GM23338 (cell line): ENCODE measurements at regions not wholly inside any gene's neighbourhood (a gene's known extent, or its start where the extent isn't known, plus 50 kb on each side); places are given as distances from the start of the nearest gene placed in this dataset.

ENCODE experiments used
- CTCF ChIP-seq, 2 experiments: fragments of 200-600 bp in 1 of 2; sonication (generic) in 1 of 2; conservative IDR thresholded peaks; 2 replicates each; pipeline versions ENCODE4 v1.5.1 to v1.6.1; 2016 to 2017; ENCODE audit warnings: antibody characterized with exemption in 2 of 2, low read depth in 2 of 2, mild to moderate bottlenecking in 2 of 2, moderate library complexity in 1 of 2
- EZH2 ChIP-seq: fragments of 200-600 bp; sonication (generic); IDR thresholded peaks from one replicate; pipeline ENCODE4 v1.8.0; 2017; ENCODE audit warnings: antibody characterized with exemption, mild to moderate bottlenecking, low read depth; ENCODE audit not compliant: unreplicated experiment
- JUNB ChIP-seq: IDR thresholded peaks from one replicate; pipeline ENCODE4 v1.6.1; 2016; ENCODE audit warnings: antibody characterized with exemption; ENCODE audit not compliant: unreplicated experiment
- POLR2AphosphoS5 ChIP-seq: IDR thresholded peaks from 2 replicates; pipeline ENCODE4 v1.6.1; 2016; ENCODE audit warnings: antibody characterized with exemption, low read depth
- TF ChIP-seq, protein P1 (sequence below): IDR thresholded peaks from 2 replicates; pipeline ENCODE4 v1.6.1; 2016; ENCODE audit warnings: antibody characterized with exemption

- TF ChIP-seq CTCF (conservative IDR thresholded peaks at IDR 0.05; ENCODE audit: low read depth in 2 of 2) (peak in 1 of 2 experiments; percentile 26; a peak in 2 of 4 replicates), POLR2AphosphoS5 (no peak), EZH2 (no peak), JUNB (no peak)
- TF ChIP-seq, protein P1, sequence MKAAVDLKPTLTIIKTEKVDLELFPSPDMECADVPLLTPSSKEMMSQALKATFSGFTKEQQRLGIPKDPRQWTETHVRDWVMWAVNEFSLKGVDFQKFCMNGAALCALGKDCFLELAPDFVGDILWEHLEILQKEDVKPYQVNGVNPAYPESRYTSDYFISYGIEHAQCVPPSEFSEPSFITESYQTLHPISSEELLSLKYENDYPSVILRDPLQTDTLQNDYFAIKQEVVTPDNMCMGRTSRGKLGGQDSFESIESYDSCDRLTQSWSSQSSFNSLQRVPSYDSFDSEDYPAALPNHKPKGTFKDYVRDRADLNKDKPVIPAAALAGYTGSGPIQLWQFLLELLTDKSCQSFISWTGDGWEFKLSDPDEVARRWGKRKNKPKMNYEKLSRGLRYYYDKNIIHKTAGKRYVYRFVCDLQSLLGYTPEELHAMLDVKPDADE, result no peak
These were observed 380.5 kb downstream of the RASEF start for GRCh38 chr9:82682431-82682830.
